Adrenal gland (tissue), 5 donors: ENCODE measurements at regions not wholly inside any gene's neighbourhood (a gene's known extent, or its start where the extent isn't known, plus 50 kb on each side); places are given as distances from the start of the nearest gene placed in this dataset.

Experiments used
- POLR2A ChIP-seq, 2 donors: fragments of 450-650 bp; IDR thresholded peaks; one replicate each; pipeline ENCODE4 v1.6.1; 2017; ENCODE audit warnings: antibody characterized with exemption in 2 of 2, mild to moderate bottlenecking in 2 of 2, moderate library complexity in 1 of 2
- TF ChIP-seq, protein P1 (sequence below), 6 experiments: fragments of 450-650 bp in 4 of 6; fragments of 200-600 bp in 2 of 6; sonication (generic) in 1 of 6; IDR thresholded peaks; 1 replicate in 5 of 6; 2 replicates in 1 of 6; pipeline versions ENCODE4 v1.5.1 to v1.8.0; 2016 to 2021; ENCODE audit warnings: antibody characterized with exemption in 6 of 6, mild to moderate bottlenecking in 2 of 6, moderate library complexity in 1 of 6
- donor health status: DM: no; HTN: no; CAD: no.

GRCh38 chrX:45508454-45508853 is 307.8 kb upstream of the DIPK2B start:
- TF ChIP-seq, protein P1, sequence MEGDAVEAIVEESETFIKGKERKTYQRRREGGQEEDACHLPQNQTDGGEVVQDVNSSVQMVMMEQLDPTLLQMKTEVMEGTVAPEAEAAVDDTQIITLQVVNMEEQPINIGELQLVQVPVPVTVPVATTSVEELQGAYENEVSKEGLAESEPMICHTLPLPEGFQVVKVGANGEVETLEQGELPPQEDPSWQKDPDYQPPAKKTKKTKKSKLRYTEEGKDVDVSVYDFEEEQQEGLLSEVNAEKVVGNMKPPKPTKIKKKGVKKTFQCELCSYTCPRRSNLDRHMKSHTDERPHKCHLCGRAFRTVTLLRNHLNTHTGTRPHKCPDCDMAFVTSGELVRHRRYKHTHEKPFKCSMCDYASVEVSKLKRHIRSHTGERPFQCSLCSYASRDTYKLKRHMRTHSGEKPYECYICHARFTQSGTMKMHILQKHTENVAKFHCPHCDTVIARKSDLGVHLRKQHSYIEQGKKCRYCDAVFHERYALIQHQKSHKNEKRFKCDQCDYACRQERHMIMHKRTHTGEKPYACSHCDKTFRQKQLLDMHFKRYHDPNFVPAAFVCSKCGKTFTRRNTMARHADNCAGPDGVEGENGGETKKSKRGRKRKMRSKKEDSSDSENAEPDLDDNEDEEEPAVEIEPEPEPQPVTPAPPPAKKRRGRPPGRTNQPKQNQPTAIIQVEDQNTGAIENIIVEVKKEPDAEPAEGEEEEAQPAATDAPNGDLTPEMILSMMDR (IDR thresholded peaks at IDR 0.05), result no peak
- TF ChIP-seq POLR2A (IDR thresholded peaks at IDR 0.05), result no peak
